GOT3 (cell line): ENCODE measurements at regions not wholly inside any gene's neighbourhood (a gene's known extent, or its start where the extent isn't known, plus 50 kb on each side); places are given as distances from the start of the nearest gene placed in this dataset.
"Not testable (repeated sequence)": the region's sequence is repeated elsewhere in the genome, so short reads cannot be mapped to it uniquely, and the experiment has no call there.

ENCODE experiments used
- DNase-seq: peaks from one replicate; lab custom pipeline; 2025; ENCODE audit warnings: mixed read lengths; lab: John Stamatoyannopoulos, UW

DNA sequence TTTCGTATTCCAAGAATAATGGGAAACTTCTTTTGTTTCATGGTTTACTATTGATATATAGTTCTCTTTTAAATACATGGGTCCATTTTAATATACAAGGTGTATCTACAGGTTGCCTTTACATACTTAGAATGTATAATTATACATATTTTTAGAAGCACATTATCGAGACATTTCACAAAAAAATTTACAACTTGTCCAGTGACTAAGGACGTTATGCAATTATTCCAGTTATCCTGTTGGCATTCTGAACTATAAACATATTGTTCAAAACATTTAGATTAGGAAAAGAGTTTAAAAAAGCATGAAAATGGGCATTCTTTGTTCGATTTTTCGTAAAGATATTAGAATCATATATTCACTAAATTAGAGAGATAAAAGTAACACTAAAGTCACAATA is 344.6 kb upstream of the TMEFF2 start:
- no peak for DNase-seq

DNA sequence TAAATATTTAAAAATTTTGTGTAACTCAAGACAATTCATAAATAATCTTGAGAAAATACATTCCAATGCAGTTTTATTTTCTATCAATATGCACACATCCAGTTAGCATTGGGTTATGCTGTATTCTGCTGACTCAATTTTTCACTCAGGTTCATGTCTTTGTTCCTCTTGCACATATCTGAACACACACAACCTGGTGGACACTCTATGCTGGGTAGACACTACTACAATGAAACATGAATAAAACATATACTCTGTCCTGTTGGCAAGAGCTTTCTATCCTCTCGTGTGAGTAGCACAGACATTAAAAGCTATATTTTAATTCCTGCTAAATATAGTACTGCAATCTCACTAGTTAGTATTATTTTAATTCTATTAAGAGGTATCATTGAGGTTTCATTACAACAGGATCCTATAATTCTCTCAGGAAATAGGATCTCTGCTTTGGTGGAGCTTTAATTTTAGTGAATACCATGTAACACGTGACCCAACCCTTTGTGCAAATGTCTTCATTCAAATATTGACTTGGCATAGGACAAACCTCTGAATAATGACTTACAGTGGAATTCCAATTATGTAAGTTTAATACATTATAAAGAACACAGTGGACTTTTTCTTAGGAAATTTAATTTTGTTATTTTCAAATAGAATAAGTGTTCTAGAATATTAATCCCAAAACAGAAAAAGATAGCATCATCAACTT is 342.3 kb upstream of the TMEFF2 start:
- no peak for DNase-seq

DNA sequence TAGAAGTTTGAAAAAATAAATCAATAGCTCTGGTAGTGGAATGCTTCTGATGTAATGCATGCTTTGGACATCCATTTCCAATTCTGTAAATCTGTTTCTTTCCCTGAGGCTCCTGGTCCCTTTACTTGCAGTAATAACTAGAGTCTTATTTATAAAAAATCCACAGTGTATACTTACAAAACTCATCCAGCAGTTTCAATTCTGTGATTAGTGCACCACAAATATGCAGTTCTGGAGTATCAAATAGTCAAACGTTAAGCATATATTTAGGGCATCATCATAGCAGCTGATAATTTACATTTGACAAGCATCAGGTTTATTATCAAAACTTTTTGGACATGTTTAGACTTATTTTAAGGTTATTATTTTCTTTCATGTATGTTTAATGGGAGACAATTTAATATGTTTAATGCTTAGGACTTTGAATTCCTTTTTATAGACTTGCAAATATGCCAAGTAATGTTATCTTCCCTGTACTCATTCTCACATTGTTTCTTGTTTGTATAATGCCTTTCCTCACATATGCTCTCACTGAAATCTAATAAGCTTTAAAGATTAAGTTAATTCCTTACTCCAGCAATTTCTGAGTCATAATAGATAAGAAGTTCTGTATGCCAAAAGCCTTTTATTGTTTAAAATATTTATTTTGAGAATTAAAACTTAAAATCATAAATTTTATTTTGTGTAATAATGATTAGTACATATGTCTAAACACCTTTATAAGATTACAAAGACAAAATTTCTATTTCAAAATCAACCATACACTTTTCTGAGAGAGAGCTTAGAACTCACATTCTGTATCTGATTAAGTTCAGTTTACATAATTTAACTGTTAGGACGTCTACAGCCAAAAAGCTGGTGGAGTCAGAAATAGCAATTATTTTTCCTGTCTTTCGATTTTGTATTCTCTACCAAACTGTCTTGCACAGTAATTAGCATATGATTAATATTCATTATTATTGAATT is 341.5 kb upstream of the TMEFF2 start:
- DNase-seq, result no peak

DNA sequence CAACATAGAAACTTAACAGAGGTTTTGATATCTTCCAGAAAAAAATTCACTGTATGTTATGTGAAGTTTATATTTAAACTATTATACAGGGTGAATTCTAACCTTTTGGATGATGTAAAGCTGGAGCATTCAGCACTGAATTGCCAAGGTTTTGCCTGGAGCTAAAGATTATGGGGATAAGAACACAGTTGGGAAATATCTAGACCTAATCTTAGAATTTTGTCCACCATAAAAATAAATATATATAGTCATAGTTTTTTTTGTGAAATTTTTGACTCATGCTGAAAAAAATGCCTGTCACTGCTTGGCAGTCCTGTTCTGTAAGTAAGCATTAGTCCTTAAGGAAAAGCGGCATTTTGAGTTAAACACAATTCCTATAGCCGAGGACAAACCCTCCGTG is 339.3 kb upstream of the TMEFF2 start:
- DNase-seq, result no peak

DNA sequence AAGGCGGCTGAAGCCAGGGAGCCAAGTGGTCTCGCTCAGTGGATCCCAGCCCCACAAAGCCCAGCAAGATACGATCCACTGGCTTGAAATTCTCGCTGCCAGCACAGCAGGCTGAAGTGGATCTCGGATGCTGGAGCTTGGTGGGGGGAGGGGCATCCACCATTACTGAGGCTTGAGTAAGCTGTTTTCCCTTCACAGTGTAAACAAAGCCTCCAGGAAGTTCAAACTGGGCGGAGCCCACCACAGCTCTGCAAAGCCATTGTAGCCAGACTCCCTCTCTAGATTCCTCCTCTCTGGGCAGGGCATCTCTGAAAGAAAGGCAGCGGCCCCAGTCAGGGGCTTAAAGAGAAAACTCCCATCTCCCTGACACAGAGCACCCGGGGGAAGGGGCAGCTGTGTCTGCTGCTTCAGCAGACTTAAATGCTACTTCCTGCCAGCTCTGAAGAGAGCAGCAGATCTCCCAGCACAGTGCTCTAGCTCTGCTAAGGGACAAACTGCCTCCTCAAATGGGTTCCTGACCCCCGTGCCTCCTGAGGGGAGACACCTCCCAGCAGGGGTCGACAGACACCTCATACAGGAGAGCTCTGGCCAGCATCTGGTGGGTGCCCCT is 330.0 kb upstream of the TMEFF2 start:
- DNase-seq, result not testable (repeated sequence)

DNA sequence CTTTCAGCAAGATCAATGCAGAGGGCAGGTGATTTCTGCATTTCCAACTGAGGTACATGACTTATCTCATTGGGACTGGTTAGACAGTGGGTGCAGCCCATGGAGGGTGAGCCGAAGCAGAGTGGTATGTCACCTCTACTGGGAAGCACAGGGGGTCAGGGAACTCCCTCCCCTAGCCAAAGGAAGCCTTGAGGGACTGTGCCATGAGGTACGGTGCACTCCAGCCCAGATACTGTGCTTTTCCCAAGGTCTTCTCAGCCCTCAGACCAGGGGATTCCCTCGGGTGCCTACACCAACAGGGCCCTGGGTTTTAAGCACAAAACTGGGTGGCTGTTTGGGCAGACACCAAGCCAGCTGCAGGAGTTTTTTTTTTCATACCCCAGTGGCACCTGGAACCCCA is 329.5 kb upstream of the TMEFF2 start:
- DNase-seq, result not testable (repeated sequence)

DNA sequence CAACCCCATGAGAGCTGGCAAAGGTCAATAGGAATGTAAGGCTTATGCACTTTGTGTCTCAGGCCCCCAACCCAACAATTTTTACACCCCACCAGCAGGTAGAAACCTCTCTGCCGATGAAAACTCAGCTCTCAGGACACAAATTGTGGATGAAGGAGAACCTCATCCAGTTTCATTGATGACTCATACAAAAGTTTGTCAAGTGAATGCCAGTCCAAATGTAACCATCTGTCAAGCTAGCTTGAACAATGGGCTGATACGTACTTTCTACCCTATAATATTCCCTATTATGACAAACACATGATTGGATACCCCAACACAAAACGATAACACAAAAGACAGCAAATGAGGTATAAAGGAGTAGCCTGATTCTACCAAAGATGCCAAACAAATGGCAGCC is 321.2 kb upstream of the TMEFF2 start:
- DNase-seq, result no peak

DNA sequence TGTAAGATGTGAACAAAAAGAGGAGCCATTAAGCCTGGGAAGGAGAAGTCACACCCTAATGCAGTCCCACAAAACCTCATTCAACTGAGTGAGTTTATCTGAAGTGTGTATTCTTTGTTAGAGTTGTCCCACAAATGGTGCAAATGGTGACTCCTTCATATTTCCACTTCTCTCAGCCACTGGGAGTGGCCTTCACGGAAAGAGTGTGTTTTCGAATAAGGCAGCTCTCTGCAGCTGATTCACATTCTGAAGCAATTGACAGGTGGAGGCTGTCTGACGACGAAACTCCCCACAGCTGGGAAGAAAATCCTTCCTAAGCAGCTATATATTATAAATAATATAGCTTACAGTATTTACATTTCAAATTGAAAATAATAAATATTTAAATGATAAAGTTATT is 318.8 kb upstream of the TMEFF2 start:
- DNase-seq, result no peak

DNA sequence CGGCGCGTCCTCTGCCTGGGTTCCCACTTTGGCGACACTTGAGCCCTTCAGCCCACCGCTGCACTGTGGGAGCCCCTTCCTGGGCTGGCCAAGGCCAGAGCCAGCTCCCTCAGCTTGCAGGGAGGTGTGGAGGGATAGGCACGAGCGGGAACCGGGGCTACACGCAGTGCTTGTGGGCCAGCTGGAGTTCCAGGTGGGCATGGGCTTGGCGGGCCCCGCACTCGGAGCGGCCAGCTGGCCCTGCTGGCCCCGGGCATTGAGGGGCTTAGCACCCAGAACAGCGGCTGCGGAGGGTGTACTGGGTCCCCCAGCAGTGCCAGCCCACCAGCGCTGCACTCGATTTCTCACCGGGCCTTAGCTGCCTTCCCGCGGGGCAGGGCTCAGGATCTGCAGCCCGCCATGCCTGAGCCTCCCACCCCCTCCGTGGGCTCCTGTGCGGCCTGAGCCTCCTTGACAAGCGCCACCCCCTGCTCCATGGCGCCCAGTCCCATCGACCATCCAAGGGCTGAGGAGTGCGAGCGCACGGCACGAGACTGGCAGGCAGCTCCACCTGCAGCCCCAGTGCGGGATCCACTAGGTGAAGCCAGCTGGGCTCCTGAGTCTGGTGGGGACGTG is 313.2 kb upstream of the TMEFF2 start:
- DNase-seq, result not testable (repeated sequence)

DNA sequence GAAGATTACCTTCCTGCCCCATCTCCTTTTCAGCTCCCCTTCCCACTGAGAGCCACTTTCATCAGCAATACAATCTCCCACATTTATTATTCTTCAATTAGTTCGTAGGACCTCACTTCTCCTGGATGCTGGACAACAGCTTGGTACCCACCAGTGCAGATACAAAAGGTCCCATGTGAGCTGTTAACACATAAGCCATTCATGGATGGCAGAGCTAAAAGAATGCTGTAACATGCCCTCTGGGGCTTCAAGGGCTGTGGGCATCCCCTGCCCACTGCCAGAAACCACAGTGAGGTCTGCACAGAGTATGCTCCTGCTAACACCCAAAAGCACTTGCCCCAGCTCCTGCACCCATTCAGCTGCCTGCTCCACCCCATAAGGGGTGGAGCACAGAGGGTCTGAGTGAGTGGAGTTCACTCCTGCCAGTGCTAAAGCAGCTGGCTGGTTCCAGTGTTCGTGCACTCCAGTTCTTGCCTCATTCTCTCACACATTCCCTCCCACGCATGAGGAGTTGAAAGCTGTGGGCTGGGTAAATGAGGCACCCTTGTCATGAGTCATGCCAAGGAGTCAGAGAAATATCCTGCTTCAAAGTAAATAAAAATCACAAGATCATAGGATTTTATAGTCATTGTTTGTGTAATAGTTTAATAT is 305.9 kb upstream of the TMEFF2 start:
- peak; percentile 13 for DNase-seq

DNA sequence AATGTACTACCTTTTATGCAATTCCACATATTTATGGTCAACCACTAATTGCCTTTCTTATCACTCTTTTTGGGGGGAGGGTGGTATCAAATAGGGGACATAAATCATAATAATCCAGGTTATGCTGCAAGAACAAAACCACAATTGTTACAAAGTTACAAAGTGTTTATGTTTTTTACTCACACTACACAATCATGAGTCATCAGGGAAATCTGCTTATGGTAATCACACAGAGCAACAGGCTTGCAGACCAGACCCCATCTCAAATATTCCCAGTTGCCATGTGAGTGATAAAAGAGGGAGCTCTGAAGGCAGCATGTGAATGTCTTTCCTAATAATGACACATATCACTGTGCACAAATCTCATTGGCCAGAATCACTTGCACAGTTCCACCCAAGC is 304.7 kb upstream of the TMEFF2 start:
- DNase-seq, result no peak

DNA sequence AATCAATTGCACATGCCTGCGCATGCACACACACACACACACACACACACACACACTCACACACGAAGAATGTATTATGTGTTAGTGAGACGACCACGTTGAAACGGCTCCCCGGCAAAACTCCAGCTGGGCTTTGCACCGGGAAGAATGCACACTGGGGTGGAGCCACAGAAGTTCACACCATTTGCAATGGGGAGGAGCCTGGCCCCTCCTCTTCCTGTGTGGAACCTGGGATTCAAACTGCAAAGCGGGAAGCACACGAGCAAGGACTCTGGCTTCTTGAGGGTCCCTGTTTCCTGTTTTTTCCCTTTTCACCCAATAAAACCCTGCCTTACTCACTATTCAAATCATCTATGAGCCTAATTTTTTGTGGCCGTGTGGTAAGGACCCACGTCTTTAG is 304.0 kb upstream of the TMEFF2 start:
- DNase-seq, result no peak

DNA sequence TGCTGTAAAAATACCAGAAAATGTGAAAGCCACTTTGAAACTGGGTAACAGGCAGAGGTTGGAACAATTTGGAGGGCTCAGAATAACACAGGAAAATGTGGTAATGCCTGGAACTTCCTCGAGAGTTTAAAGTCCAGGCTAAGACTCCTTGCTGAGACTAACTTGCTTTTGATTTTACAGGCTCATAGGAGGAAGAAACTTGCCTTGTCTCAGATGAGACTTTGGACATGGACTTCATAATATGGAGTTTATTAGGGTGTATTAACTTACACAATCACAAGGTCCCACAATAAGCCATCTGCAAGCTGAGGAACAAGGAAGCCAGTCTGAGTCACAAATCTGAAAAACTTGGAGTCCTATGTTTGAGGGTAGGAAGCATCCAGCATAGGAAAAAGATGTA is 293.4 kb upstream of the TMEFF2 start:
- not testable (repeated sequence) for DNase-seq

DNA sequence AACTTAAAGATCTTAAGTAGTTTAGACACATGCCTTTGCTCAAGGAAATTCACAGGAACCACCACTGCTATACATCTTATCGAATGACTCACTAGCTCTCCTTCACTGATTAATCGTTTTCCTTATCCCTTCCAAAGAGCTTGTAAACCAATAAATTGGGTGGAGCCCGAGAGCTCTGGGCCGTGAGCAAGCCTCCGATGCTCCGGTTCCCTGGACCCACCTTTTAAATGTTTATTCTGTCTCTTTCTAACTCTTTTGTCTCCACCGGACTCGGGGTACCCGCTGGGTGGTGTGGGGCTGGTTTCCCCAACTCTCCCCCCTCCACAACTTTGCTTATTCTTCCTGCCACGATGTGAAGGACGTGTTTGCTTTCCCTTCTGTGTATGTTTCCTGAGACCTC is 292.9 kb upstream of the TMEFF2 start:
- no peak for DNase-seq

DNA sequence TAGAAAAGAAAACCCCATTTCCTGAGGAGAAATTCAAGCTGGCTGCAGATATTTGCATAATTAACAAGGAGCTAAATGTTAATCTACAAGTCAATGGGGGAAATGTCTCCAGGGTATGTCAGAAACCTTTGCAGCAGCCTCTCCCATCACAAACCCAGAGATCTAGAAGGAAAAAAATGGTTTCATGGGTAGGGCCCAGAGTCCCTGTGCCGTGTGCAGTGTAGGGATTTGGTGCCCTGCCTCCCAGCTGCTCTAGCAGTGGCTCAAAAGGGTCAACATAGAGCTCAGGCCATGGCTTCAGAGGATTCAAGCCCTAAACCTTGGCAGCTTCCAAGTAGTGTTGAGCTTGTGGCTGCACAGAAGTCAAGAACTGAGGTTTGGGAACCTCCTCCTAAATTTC is 290.2 kb upstream of the TMEFF2 start:
- no peak for DNase-seq

DNA sequence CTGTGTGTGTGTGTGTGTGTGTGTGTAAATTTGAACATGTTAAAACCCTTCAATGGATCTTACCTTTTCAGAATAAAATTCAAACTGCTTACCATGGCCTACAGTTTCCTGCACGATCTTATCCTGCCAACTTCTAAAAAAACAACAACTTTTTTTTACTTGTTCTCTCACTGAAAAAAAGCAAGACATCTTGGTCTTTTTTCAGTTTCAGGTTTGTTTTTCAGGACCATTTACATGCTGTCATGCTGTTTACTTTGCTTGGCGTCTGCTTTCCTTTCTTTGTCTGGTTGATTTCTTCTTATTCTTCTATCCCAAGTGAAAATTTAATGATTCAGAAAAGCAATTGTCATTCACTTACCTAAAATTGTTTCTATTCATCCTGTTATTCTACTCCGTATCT is 286.3 kb upstream of the TMEFF2 start:
- no peak for DNase-seq

DNA sequence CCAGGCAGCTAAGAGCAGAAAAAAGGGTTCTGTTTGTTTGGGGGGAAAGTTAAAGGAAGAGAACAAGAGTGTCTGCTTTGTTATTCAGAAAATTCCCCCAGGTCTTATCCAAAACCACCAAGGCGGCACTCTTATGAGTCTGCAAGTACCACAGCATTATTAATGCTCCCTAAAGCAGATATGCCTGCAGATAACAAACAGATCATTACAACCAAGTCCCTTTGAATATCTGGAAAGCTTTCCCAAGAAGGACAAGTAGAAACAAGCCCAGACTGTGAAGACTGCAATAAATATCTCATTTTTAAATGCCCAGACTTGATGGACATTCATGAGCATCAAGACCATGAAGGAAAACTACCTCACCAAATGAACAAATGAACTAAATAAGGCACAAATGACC is 278.6 kb upstream of the TMEFF2 start:
- no peak for DNase-seq

DNA sequence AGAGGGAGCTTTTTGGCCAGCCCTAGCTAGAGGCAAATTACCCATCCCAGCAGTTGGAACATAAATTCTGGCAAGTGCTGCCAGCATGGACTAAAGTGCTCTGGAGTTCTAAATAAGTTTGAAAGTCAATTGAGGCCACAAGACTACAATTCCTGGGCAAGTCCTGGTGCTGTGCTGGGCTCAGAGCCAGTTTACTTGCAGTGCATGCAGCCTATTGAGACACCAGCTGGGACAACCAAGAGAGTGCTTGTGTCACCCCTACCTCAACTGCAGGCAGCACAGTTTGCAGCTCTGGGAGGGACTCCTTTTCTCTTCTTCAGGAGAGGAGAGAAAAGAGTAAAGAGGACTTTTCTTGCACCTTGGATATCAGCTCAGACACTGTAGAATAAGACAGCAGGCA is 277.2 kb upstream of the TMEFF2 start:
- no peak for DNase-seq

DNA sequence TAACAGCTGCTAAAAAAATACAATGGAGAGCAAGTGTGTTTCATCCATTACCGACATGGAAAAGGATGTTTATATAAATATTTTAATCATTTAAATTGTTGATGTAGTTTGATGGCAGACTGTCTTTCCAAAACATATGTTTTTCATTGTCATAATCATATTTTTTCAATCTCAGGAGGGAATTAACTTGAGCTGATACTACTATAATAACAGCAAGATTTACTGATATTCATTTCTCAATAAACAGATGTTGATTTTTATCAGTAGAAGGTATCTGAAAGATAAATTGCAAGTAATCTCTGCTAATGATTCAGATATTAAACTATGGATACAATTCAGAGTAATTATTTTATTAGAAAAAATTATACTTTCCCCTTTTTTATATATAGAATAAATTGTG is 274.9 kb upstream of the TMEFF2 start:
- DNase-seq, result no peak

DNA sequence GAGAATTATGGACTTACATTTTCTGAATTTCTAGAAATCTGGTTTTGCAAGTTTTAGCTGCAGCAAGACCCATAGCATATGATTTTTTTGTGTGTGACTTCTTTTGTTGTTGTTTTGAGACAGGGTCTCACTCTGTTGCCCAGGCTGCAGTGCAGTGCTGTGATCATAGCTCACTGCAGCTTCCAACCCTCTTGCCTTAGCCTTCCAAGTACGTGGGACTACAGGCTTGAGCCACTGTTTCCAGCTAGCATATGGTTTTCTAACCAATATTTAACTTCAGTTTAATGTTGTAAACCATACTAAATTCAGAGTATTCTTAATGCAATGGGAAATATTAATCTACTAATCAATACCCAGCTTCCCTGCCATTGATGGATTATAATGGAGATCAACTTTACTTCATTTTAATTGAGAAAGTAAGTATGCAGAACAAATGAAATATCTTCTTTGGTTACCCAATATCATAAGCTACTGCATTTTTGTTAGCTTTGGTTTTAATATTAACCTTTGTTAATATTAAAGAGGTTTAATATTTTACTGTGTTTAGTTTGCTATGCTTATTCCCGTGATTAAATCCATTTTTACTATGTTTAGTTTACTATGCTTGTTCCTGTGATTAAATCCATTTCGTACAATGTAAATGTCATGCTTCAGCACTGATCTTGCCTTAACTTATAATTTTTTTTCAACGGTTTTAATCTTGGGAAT is 273.4 kb upstream of the TMEFF2 start:
- no peak for DNase-seq

DNA sequence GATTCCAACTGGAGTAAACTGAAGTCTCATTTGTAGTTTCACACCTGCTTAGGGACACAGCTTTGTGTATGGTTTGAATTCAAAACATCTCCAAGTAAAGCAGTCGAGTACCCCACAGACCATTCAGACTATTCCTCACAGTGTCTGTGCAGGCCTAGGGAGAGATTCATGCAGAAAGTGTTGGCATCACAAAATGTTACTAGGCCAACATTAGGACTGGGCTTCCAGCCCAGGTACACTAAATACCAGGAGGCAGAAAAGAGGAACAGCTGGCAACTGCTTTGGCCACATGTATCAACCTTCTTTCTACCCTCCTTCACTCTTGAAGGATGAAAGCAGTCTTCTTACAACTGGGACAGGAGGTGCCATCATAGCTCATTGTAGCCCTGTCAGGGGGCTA is 270.4 kb upstream of the TMEFF2 start:
- DNase-seq, result no peak
